Ascending aorta (tissue), 2 donors: ENCODE measurements at regions not wholly inside any gene's neighbourhood (a gene's known extent, or its start where the extent isn't known, plus 50 kb on each side); places are given as distances from the start of the nearest gene placed in this dataset.

ENCODE experiments used
- DNase-seq, 2 donors: peaks; one replicate each; pipeline ENCODE4 v3.0.0-alpha.2; 2019; ENCODE audit warnings: low spot score in 2 of 2
- H3K27ac ChIP-seq, 2 donors: fragments of 200-600 bp; sonication (generic); one replicate each; pipeline ENCODE4 v1.5.1; 2016 to 2017; ENCODE audit warnings: mild to moderate bottlenecking in 1 of 2
- H3K27me3 ChIP-seq: fragments of 200-600 bp; sonication (generic); one replicate; pipeline ENCODE4 v1.5.1; 2017
- H3K36me3 ChIP-seq, 2 donors: fragments of 200-600 bp; sonication (generic); one replicate each; pipeline ENCODE4 v1.5.1; 2016
- H3K4me1 ChIP-seq, 2 donors: fragments of 200-600 bp; sonication (generic); one replicate each; pipeline ENCODE4 v1.5.1; 2016 to 2017; ENCODE audit warnings: mild to moderate bottlenecking in 1 of 2
- H3K4me3 ChIP-seq, 2 donors: fragments of 200-600 bp; sonication (generic); one replicate each; pipeline ENCODE4 v1.5.1; 2016 to 2017; ENCODE audit warnings: mild to moderate bottlenecking in 1 of 2
- H3K9me3 ChIP-seq, 2 donors: fragments of 200-600 bp; sonication (generic); one replicate each; pipeline ENCODE4 v1.5.1; 2016
- CTCF ChIP-seq, 3 experiments: fragments of 200-600 bp in 2 of 3; fragments of 450-650 bp in 1 of 3; sonication (generic) in 2 of 3; IDR thresholded peaks; one replicate each; pipeline ENCODE4 v1.5.1; 2016 to 2019; ENCODE audit warnings: antibody characterized with exemption in 3 of 3, mild to moderate bottlenecking in 1 of 3, moderate library complexity in 1 of 3
- intact Hi-C: fragments of 100-400 bp; cut with DNase I; formaldehyde crosslinking; loops from one replicate; pipeline ENCODE4 v1.15.1; 2023

- H3K27me3 ChIP-seq: no peaks in the 10 kb centered on the region
- no peak for TF ChIP-seq CTCF (IDR thresholded peaks at IDR 0.05)
- H3K4me3 ChIP-seq: no peak overlapping the region
- H3K36me3 ChIP-seq: no peaks in the 10 kb centered on the region
- H3K9me3 ChIP-seq: no peaks in the 10 kb centered on the region
- intact Hi-C loops: no loop called here
- no peak for DNase-seq
- no peak overlapping the region for H3K27ac ChIP-seq
- H3K4me1 ChIP-seq: no peaks in the 10 kb centered on the region
Observed at GRCh38 chr2:118431997-118432396, 343.7 kb downstream of the INSIG2 start.

- DNase-seq: no peak
- Histone ChIP-seq H3K36me3 (no peaks in the 10 kb centered on the region), H3K27ac (no peak overlapping the region), H3K9me3 (no peaks in the 10 kb centered on the region), H3K27me3 (no peaks in the 10 kb centered on the region), H3K4me1 (no peaks in the 10 kb centered on the region), H3K4me3 (no peak overlapping the region)
- no peak for TF ChIP-seq CTCF (IDR thresholded peaks at IDR 0.05)
- intact Hi-C loops: no loop called here
Observed at GRCh38 chr2:118431586-118431985, 343.3 kb downstream of the INSIG2 start.

GRCh38 chr2:118431165-118431517 lies 342.9 kb downstream of the INSIG2 start:
- intact Hi-C loops: no loop called here
- Histone ChIP-seq H3K4me3 (no peak overlapping the region), H3K27me3 (no peaks in the 10 kb centered on the region), H3K4me1 (no peaks in the 10 kb centered on the region), H3K9me3 (no peaks in the 10 kb centered on the region), H3K36me3 (no peaks in the 10 kb centered on the region), H3K27ac (no peak overlapping the region)
- DNase-seq: no peak
- TF ChIP-seq CTCF (IDR thresholded peaks at IDR 0.05): no peak

- intact Hi-C loops: no loop called here
- H3K4me1 ChIP-seq: no peaks in the 10 kb centered on the region
- H3K9me3 ChIP-seq: no peaks in the 10 kb centered on the region
- no peak for DNase-seq
- no peak overlapping the region for H3K4me3 ChIP-seq
- no peak for TF ChIP-seq CTCF (IDR thresholded peaks at IDR 0.05)
- H3K27ac ChIP-seq: no peak overlapping the region
- H3K27me3 ChIP-seq: no peaks in the 10 kb centered on the region
- H3K36me3 ChIP-seq: no peaks in the 10 kb centered on the region
Observed at GRCh38 chr2:118430510-118431164, 342.4 kb downstream of the INSIG2 start.

GRCh38 chr2:118425191-118425590 lies 336.9 kb downstream of the INSIG2 start:
- intact Hi-C loops: no loop called here
- DNase-seq: no peak
- Histone ChIP-seq H3K36me3 (no peaks in the 10 kb centered on the region), H3K4me1 (no peaks in the 10 kb centered on the region), H3K4me3 (no peak overlapping the region), H3K9me3 (no peaks in the 10 kb centered on the region), H3K27ac (no peak overlapping the region), H3K27me3 (no peaks in the 10 kb centered on the region)
- TF ChIP-seq CTCF (IDR thresholded peaks at IDR 0.05): no peak

GRCh38 chr2:118423776-118424175 lies 335.5 kb downstream of the INSIG2 start:
- H3K27ac ChIP-seq: no peak overlapping the region
- H3K9me3 ChIP-seq: no peaks in the 10 kb centered on the region
- H3K4me1 ChIP-seq: no peaks in the 10 kb centered on the region
- no peak for TF ChIP-seq CTCF (IDR thresholded peaks at IDR 0.05)
- H3K4me3 ChIP-seq: no peak overlapping the region
- no peaks in the 10 kb centered on the region for H3K27me3 ChIP-seq
- intact Hi-C loops: no loop called here
- no peaks in the 10 kb centered on the region for H3K36me3 ChIP-seq
- no peak for DNase-seq
